Activated CD4-positive, alpha-beta T cell treated with anti-CD3 and anti-CD28 coated beads for 48 hours (primary cell): ENCODE measurements at regions not wholly inside any gene's neighbourhood (a gene's known extent, or its start where the extent isn't known, plus 50 kb on each side); places are given as distances from the start of the nearest gene placed in this dataset.
"Not testable (repeated sequence)": the region's sequence is repeated elsewhere in the genome, so short reads cannot be mapped to it uniquely, and the experiment has no call there.

Experiments
- DNase-seq: peaks from one replicate; pipeline ENCODE4 v3.0.0-alpha.2; 2020

DNA sequence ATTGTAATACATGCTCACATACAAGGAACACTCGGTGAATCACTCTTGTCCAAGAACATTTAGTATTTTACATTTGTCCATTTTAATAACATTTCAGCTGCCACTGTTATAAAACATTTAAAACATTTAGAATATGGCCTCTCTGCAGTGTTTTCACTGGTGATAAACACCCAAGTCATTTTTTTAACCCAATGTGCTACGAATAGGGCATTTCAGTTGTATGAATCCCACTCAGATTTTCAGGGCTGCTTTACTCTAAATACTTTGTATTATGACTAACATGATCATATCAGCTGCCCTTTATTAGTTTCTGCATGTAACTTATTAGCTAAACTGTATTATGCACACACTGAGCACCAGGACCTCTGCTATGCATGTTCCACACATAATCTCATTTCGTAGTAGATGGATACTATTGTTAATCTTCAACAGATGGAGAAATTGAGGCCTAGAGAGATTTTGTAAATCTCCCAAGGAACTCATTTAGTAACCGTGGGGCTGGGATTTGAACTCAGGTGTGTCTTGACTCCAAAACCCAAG lies 148.6 kb upstream of the CDIN1 start:
- no peak for DNase-seq

DNA sequence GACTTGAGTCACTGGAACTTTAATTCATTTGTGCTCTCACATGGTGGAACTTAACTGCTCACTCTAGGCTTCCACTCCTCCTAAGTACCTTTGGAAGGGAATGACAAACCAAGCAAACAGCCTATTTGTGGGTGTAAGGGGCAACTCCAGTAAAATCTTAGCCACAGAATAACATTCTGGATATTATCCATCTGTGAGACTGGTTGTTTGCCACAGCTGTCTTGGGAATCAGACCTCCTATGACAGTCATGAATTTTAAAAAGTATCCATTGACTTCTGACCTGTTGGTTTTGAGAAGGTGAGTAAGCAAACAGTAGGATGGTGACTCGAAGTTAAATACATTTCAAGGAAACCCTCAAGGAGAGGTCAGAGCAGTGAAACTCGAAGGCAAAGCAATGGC lies 147.3 kb upstream of the CDIN1 start:
- no peak for DNase-seq

GRCh38 chr15:36434177-36434576 lies 145.2 kb upstream of the CDIN1 start:
- DNase-seq, result no peak

- no peak for DNase-seq
Observed at GRCh38 chr15:36438499-36438898, 140.9 kb upstream of the CDIN1 start.

DNA sequence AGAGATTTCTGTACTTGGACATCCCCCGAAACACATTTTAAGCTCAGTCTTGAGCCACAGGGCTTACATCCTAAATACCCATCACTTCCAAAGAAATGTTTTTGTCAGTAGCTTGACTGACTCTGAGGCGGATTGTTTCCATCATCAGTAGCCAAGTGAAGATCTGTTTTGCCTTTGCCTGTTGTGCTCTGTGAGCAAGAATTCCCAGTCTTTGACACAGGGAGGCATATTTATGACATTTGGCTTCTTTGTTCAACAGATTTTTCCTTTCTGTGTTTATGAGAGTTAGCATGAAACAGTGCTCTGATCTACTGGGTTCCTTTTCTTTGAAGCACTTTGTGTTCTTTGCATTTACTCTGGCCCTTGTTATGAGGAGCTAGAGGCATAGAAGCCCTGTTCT lies 132.1 kb upstream of the CDIN1 start:
- DNase-seq, result no peak

- DNase-seq, result no peak
Observed at GRCh38 chr15:36448418-36448817, 131.0 kb upstream of the CDIN1 start.

DNA sequence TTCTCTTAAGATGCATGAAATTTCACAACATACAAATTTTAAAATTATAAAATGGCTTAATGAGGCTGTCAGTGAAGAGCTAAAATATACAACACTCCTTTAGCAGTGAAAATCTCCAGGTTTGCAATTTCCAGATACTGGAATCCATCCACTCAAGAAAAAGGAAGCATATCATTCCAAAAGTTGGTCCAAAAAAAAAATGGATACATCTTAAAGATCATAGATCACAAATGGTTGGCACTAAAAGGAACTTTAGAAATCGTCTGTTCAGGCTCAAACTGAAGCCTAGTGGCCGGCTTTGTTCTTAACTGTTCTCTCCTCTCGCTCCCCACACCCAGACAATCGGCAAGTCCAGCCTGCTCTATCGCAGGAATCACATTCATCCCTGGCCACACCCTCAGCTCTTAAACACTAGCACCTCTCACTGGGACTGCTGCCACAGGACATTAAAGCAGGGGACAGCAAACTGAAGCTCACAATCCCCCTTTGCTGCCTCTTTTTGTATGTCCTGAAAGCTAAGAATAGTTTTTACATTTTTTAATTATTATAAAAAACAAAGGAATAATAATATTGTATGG lies 130.3 kb upstream of the CDIN1 start:
- no peak for DNase-seq

DNA sequence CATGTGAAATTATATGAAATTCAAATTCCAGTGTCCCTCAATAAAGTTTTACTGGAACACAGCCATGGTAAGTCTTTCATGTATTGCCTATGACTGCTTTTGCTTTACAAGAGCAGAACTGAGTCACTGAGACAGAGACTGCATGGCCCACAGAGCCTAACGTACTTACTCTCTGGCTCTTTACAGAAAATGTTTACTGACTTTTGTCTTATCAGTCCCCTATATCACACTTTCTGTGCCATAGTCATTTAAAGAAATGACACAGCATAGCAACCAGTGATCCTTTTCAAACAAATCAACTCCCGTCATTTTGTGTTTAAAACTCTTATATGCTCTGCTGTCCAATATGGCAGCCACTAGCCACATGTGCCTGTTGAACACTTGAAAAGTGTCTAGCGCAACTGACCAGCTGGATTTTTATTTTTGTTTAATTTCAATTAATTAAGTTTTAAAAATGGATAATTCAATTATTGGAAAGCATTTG lies 129.7 kb upstream of the CDIN1 start:
- DNase-seq, result no peak

DNA sequence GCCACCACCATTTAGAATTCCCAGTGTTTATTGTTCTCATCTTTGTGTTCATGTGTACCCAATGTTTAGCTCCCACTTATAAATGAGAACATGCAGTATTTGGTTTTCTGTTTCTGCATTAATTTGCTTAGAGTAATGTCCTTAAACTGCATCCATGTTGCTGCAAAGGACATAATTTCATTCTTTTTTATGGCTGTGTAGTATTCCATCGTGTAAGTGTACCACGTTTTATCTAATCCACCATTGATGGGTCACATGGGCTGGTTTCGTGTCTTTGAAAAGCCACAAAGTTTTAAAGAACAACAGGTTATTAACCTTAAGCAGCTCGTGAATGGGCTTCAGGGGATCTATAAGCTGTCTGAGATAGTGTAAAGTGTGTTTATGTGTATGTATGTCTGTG lies 125.2 kb upstream of the CDIN1 start:
- DNase-seq, result not testable (repeated sequence)

DNA sequence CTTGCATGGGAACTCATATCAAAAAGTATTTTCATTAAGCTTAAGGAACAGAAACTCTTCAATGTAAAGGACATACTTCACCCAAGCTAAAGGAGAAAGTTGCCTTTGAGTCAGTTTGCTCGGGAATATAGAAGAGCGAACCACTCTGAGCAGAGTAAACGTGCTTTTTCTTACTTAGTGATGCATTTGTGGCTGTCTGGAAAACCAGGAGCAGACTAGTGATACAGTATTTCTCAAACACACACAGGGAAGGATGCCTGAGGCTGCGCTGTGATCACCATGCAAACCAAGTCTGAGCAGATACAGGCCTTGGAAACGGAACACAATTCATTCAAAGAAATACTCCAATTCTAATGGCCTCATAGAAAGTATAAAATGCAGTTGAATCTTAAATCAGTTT lies 121.0 kb upstream of the CDIN1 start:
- DNase-seq, result no peak

- DNase-seq, result no peak
Observed at GRCh38 chr15:36465304-36465703, 114.1 kb upstream of the CDIN1 start.

GRCh38 chr15:36468746-36469145 lies 110.7 kb upstream of the CDIN1 start:
- DNase-seq, result no peak

- no peak for DNase-seq
Observed at GRCh38 chr15:36469311-36469966, 110.0 kb upstream of the CDIN1 start.

- DNase-seq, result no peak
Observed at GRCh38 chr15:36472672-36473071, 106.8 kb upstream of the CDIN1 start.

DNA sequence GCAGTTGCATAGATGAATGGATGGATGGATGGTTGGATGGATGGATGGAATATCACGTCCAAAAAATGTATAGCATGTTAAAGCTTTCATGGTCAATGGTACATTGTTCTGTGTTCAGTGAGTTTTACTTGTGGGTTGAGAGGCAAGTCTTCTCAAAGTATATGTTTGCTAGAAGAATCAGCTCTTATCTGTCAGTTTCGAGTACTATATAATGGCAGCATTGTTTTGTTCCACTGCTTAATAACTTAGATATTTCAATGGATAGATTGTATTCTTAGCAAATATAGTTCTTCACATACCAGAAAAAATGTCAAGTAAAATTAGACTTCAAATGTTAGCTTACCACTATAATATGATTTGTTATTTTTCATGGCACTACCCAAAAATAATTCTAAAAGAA lies 100.9 kb upstream of the CDIN1 start:
- no peak for DNase-seq

GRCh38 chr15:36479200-36479896 lies 100.1 kb upstream of the CDIN1 start:
- DNase-seq, result no peak

GRCh38 chr15:36481156-36481555 lies 98.3 kb upstream of the CDIN1 start:
- DNase-seq, result no peak

GRCh38 chr15:36483409-36483808 lies 96.0 kb upstream of the CDIN1 start:
- no peak for DNase-seq

- no peak for DNase-seq
Observed at GRCh38 chr15:36484038-36484778, 95.2 kb upstream of the CDIN1 start.

- no peak for DNase-seq
Observed at GRCh38 chr15:36491912-36492311, 87.5 kb upstream of the CDIN1 start.

DNA sequence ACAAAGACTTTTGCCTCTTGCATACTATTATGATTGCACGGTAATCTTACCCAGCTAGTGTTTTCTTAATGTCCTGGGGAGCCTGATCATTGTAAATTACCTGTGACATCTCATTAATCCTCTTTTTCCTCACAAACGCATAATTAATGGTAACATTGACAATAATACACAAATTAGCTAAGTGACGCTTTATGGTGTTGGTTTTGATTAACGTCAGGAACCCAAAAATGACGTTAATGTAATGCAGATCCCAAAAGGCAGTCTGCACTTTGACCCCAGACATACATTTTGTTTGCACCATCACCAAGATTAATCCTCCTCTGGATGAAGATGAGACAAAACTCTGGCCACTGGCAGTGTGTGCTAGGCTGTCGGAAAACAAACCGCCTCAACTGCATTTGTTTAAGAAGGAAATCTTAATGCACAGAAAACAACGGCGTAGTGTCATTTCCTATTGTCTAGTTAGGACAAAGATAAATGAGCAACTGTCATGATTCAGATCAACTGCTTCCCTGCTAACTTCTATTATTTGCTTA lies 83.9 kb upstream of the CDIN1 start:
- DNase-seq, result no peak

- DNase-seq, result no peak
Observed at GRCh38 chr15:36497901-36498300, 81.5 kb upstream of the CDIN1 start.

DNA sequence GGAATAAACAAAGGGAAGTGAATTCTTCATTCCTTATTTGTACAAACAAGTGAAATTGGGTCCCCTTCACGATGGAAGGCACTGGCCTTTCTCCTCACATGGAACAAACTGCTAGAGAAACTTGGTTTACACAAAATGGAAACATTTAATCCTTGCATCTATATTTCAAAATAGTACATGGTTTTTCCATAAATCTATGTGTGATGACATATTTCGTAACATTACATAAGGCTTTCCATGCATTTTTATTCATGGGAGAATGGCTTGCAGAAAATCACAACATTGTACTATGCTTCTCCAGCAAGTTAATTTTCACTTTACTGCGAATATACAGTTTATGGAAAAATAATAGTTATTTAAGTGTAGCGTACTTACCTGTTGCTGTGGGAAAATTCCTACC lies 81.0 kb upstream of the CDIN1 start:
- DNase-seq, result no peak
